ENCODE measurements at regions not wholly inside any gene's neighbourhood (a gene's known extent, or its start where the extent isn't known, plus 50 kb on each side); places are given as distances from the start of the nearest gene placed in this dataset.

DNA sequence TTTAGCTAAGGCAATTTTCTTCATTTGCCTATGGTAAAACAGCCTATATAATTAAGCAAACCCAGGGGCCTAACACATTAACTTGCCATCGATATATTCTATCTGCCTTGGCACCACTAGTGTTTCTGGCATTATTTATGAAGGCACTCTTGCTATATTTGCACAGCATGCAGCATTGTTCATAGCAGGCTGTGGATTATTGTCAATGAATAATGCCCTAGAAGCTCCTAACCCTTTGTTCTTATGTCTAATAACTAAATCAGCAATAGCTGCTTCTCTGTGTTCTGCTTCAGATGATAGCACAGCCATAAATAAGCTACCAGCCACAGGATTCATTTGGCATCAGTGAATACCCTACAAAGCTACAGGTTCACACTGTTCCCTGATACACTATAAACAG, 254.8 kb upstream of the STXBP5 start:
- no peak for TF ChIP-seq CTCF (conservative IDR thresholded peaks at IDR 0.05 in 1 of 2, IDR thresholded peaks at IDR 0.05 in 1 of 2; ENCODE audit: extremely low read depth in 1 of 2, insufficient read depth in 1 of 2, low read depth in 1 of 2, low read length in 2 of 2)
- no peak for TF ChIP-seq EZH2 (IDR thresholded peaks at IDR 0.05; ENCODE audit: borderline replicate concordance, low read length)
